ENCODE measurements at regions not wholly inside any gene's neighbourhood (a gene's known extent, or its start where the extent isn't known, plus 50 kb on each side); places are given as distances from the start of the nearest gene placed in this dataset.

- TF ChIP-seq CEBPB (IDR thresholded peaks at IDR 0.05): no peak
- TF ChIP-seq RAD21 (IDR thresholded peaks at IDR 0.05; ENCODE audit: low read depth): no peak
- no peak for TF ChIP-seq TCF12 (IDR thresholded peaks at IDR 0.05; ENCODE audit: low read depth)
Measured at GRCh38 chr15:79606831-79607355, 174.8 kb downstream of the MINAR1 start.

Data from Ishikawa (cell line).